BE2C (cell line): ENCODE measurements at regions not wholly inside any gene's neighbourhood (a gene's known extent, or its start where the extent isn't known, plus 50 kb on each side); places are given as distances from the start of the nearest gene placed in this dataset.
"Not testable (repeated sequence)": the region's sequence is repeated elsewhere in the genome, so short reads cannot be mapped to it uniquely, and the experiment has no call there.

Source experiments
- DNase-seq: peaks from one replicate; pipeline ENCODE4 v3.0.0-alpha.2; 2020
- H3K27me3 ChIP-seq: fragments of 250-450 bp; sonication (Bioruptor Pico); 2 replicates; pipeline ENCODE4 v1.5.1; 2020; ENCODE audit warnings: mild to moderate bottlenecking
- H3K36me3 ChIP-seq: fragments of 250-450 bp; sonication (Bioruptor Pico); 2 replicates; pipeline ENCODE4 v1.5.1; 2020; ENCODE audit warnings: mild to moderate bottlenecking
- H3K4me1 ChIP-seq: fragments of 250-450 bp; sonication (Bioruptor Pico); 2 replicates; pipeline ENCODE4 v1.5.1; 2020
- H3K4me3 ChIP-seq: 2 replicates; pipeline ENCODE4 v1.5.1; 2011; ENCODE audit warnings: low read depth, low read length
- H3K9me3 ChIP-seq: fragments of 250-450 bp; sonication (Bioruptor Pico); 2 replicates; pipeline ENCODE4 v1.5.1; 2020

GRCh38 chr2:87512864-87513530, 234.9 kb upstream of the PLGLB2 start:
- H3K4me1 ChIP-seq, H3K4me3 ChIP-seq, H3K36me3 ChIP-seq: not testable (repeated sequence)

GRCh38 chr2:87514034-87514433, 233.9 kb upstream of the PLGLB2 start:
- H3K4me3 ChIP-seq, H3K9me3 ChIP-seq, H3K36me3 ChIP-seq, H3K4me1 ChIP-seq, DNase-seq, H3K27me3 ChIP-seq: not testable (repeated sequence)

More at GRCh38 chr2:87512864-87513530, 234.9 kb upstream of the PLGLB2 start:
- H3K27me3 ChIP-seq, DNase-seq, H3K9me3 ChIP-seq: not testable (repeated sequence)

GRCh38 chr2:87514515-87514914, 233.4 kb upstream of the PLGLB2 start:
- not testable (repeated sequence) for H3K9me3 ChIP-seq, H3K36me3 ChIP-seq, DNase-seq, H3K27me3 ChIP-seq, H3K4me1 ChIP-seq, H3K4me3 ChIP-seq

GRCh38 chr2:87515226-87515625, 232.7 kb upstream of the PLGLB2 start:
- not testable (repeated sequence) for H3K4me3 ChIP-seq, H3K4me1 ChIP-seq, H3K36me3 ChIP-seq, H3K9me3 ChIP-seq, DNase-seq, H3K27me3 ChIP-seq

GRCh38 chr2:87515875-87516274, 232.0 kb upstream of the PLGLB2 start:
- H3K36me3 ChIP-seq, H3K9me3 ChIP-seq, H3K4me3 ChIP-seq, H3K4me1 ChIP-seq, DNase-seq, H3K27me3 ChIP-seq: not testable (repeated sequence)

GRCh38 chr2:87516369-87516967, 231.4 kb upstream of the PLGLB2 start:
- H3K4me3 ChIP-seq, H3K27me3 ChIP-seq, H3K4me1 ChIP-seq, H3K36me3 ChIP-seq, DNase-seq, H3K9me3 ChIP-seq: not testable (repeated sequence)

- DNase-seq, H3K4me1 ChIP-seq, H3K36me3 ChIP-seq, H3K9me3 ChIP-seq, H3K4me3 ChIP-seq, H3K27me3 ChIP-seq: not testable (repeated sequence)
Observed at GRCh38 chr2:87517438-87517837, 230.4 kb upstream of the PLGLB2 start.

- H3K9me3 ChIP-seq, H3K36me3 ChIP-seq, H3K27me3 ChIP-seq, H3K4me1 ChIP-seq, DNase-seq, H3K4me3 ChIP-seq: not testable (repeated sequence)
Observed at GRCh38 chr2:87518066-87518465, 229.8 kb upstream of the PLGLB2 start.

GRCh38 chr2:87518547-87518946, 229.3 kb upstream of the PLGLB2 start:
- H3K9me3 ChIP-seq, DNase-seq, H3K27me3 ChIP-seq, H3K4me1 ChIP-seq, H3K4me3 ChIP-seq, H3K36me3 ChIP-seq: not testable (repeated sequence)

- not testable (repeated sequence) for H3K36me3 ChIP-seq, H3K27me3 ChIP-seq, H3K4me3 ChIP-seq, H3K9me3 ChIP-seq, DNase-seq, H3K4me1 ChIP-seq
Observed at GRCh38 chr2:87519158-87520011, 228.5 kb upstream of the PLGLB2 start.

GRCh38 chr2:87521057-87521456, 226.8 kb upstream of the PLGLB2 start:
- not testable (repeated sequence) for H3K36me3 ChIP-seq, H3K27me3 ChIP-seq, DNase-seq, H3K4me1 ChIP-seq, H3K4me3 ChIP-seq, H3K9me3 ChIP-seq

GRCh38 chr2:87521489-87521888, 226.4 kb upstream of the PLGLB2 start:
- not testable (repeated sequence) for DNase-seq, H3K4me1 ChIP-seq, H3K36me3 ChIP-seq, H3K9me3 ChIP-seq, H3K27me3 ChIP-seq, H3K4me3 ChIP-seq

- H3K9me3 ChIP-seq, H3K36me3 ChIP-seq, H3K4me3 ChIP-seq, H3K27me3 ChIP-seq, H3K4me1 ChIP-seq, DNase-seq: not testable (repeated sequence)
Observed at GRCh38 chr2:87524619-87525188, 223.2 kb upstream of the PLGLB2 start.

- not testable (repeated sequence) for H3K4me1 ChIP-seq, DNase-seq, H3K36me3 ChIP-seq, H3K27me3 ChIP-seq, H3K4me3 ChIP-seq, H3K9me3 ChIP-seq
Observed at GRCh38 chr2:87525497-87525991, 222.3 kb upstream of the PLGLB2 start.

GRCh38 chr2:87526258-87526657, 221.6 kb upstream of the PLGLB2 start:
- H3K27me3 ChIP-seq, DNase-seq, H3K4me3 ChIP-seq: not testable (repeated sequence)

More at GRCh38 chr2:87526258-87526657, 221.6 kb upstream of the PLGLB2 start:
- not testable (repeated sequence) for H3K4me1 ChIP-seq, H3K9me3 ChIP-seq, H3K36me3 ChIP-seq
